HUES48 (cell line): ENCODE measurements at regions not wholly inside any gene's neighbourhood (a gene's known extent, or its start where the extent isn't known, plus 50 kb on each side); places are given as distances from the start of the nearest gene placed in this dataset.

Experiments
- H3K27ac ChIP-seq: one replicate; pipeline ENCODE4 v1.7.0; 2013; ENCODE audit warnings: low read depth, low read length, inconsistent platforms
- H3K27me3 ChIP-seq: 2 replicates; pipeline ENCODE4 v1.6.1; 2013; ENCODE audit warnings: mild to moderate bottlenecking, low read length; ENCODE audit not compliant: control insufficient read depth, insufficient read depth
- H3K36me3 ChIP-seq: 2 replicates; pipeline ENCODE4 v1.6.1; 2013; ENCODE audit warnings: low read length; ENCODE audit not compliant: control insufficient read depth, insufficient read depth
- H3K4me1 ChIP-seq: 2 replicates; pipeline ENCODE4 v1.6.1; 2013; ENCODE audit warnings: mild to moderate bottlenecking, low read length; ENCODE audit not compliant: control insufficient read depth, insufficient read depth
- H3K4me3 ChIP-seq: 2 replicates; pipeline ENCODE4 v1.5.1; 2013; ENCODE audit warnings: mild to moderate bottlenecking, low read depth, low read length
- H3K9ac ChIP-seq: 2 replicates; pipeline ENCODE4 v1.6.1; 2013; ENCODE audit warnings: mild to moderate bottlenecking, low read depth, low read length, moderate library complexity
- H3K9me3 ChIP-seq: 2 replicates; pipeline ENCODE4 v1.6.1; 2013; ENCODE audit warnings: low read length; ENCODE audit not compliant: control insufficient read depth, insufficient read depth

DNA sequence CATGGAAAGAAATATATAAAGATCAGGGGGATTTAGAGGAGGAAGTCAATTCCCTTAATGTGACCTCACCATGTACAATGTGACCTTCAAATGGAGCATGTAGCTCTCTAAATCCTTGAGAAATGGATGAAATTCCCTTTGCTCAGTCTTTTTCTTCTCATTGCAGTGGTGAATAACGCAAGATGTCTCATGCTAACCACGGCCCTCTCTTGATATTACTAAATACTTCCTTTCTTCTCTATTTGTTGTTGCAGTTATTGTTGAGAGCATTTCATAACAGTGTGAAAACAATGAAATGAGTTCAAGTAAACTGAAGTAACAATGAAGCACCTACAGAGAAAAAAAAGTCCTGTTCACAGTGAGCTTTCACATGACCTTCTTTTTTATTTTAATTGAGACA lies 55.6 kb downstream of the ZNF281 start:
- Histone ChIP-seq H3K27me3 (no peaks in the 10 kb centered on the region), H3K9me3 (no peaks in the 10 kb centered on the region), H3K4me3 (no peak overlapping the region), H3K4me1 (peaks cover 11% of the 10 kb centered on the region; the same call in 1 of the 2 replicates), H3K36me3 (no peaks in the 10 kb centered on the region), H3K27ac (no peak overlapping the region), H3K9ac (no peak overlapping the region)

GRCh38 chr1:200353232-200353631 lies 56.6 kb downstream of the ZNF281 start:
- no peak overlapping the region for H3K4me3 ChIP-seq
- no peak overlapping the region for H3K27ac ChIP-seq
- no peaks in the 10 kb centered on the region for H3K9me3 ChIP-seq
- H3K36me3 ChIP-seq, result no peaks in the 10 kb centered on the region
- H3K9ac ChIP-seq, result no peak overlapping the region
- peaks cover 11% of the 10 kb centered on the region; the same call in 1 of the 2 replicates for H3K4me1 ChIP-seq
- no peaks in the 10 kb centered on the region for H3K27me3 ChIP-seq

- Histone ChIP-seq H3K27ac (no peak overlapping the region), H3K4me3 (no peak overlapping the region), H3K36me3 (no peaks in the 10 kb centered on the region), H3K9ac (no peak overlapping the region), H3K9me3 (no peaks in the 10 kb centered on the region), H3K4me1 (peaks cover 11% of the 10 kb centered on the region; the same call in 1 of the 2 replicates), H3K27me3 (no peaks in the 10 kb centered on the region)
Measured at GRCh38 chr1:200351826-200352549, 57.8 kb downstream of the ZNF281 start.

- no peak overlapping the region for H3K27ac ChIP-seq
- H3K36me3 ChIP-seq, result no peaks in the 10 kb centered on the region
- no peaks in the 10 kb centered on the region for H3K27me3 ChIP-seq
- H3K4me1 ChIP-seq, result peaks cover 11% of the 10 kb centered on the region; the same call in 1 of the 2 replicates
- H3K9me3 ChIP-seq, result no peaks in the 10 kb centered on the region
- no peak overlapping the region for H3K9ac ChIP-seq
- no peak overlapping the region for H3K4me3 ChIP-seq
Measured at GRCh38 chr1:200351425-200351824, 58.4 kb downstream of the ZNF281 start.

DNA sequence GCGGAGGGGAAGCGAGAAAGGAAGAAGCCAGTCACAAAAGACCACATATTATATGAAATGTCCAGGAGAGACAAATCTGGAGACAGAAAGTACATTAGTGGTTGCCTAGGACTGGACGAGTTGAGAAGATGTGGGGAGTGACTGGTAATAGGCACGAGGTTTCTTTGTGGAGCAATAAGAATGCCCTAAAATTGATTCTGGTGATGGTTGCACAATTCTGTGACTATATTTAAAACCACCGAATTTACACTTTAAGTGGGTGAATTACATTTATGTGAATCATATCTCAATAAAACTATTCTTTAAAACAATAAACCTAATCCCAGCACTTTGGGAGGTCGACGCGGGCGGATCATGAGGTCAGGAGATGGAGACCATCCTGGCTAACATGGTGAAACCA lies 63.1 kb downstream of the ZNF281 start:
- H3K27me3 ChIP-seq, result no peaks in the 10 kb centered on the region
- H3K4me3 ChIP-seq, result no peak overlapping the region
- no peak overlapping the region for H3K9ac ChIP-seq
- H3K9me3 ChIP-seq, result no peaks in the 10 kb centered on the region
- H3K27ac ChIP-seq, result no peak overlapping the region
- no peaks in the 10 kb centered on the region; the same call in 1 of the 2 replicates for H3K4me1 ChIP-seq
- no peaks in the 10 kb centered on the region for H3K36me3 ChIP-seq

- H3K4me1 ChIP-seq, result peaks cover 5% of the 10 kb centered on the region; the same call in 1 of the 2 replicates
- no peak overlapping the region for H3K9ac ChIP-seq
- H3K9me3 ChIP-seq, result no peaks in the 10 kb centered on the region
- no peaks in the 10 kb centered on the region for H3K36me3 ChIP-seq
- no peak overlapping the region for H3K27ac ChIP-seq
- H3K4me3 ChIP-seq, result no peak overlapping the region
- H3K27me3 ChIP-seq, result no peaks in the 10 kb centered on the region
Measured at GRCh38 chr1:200345520-200345919, 64.3 kb downstream of the ZNF281 start.

DNA sequence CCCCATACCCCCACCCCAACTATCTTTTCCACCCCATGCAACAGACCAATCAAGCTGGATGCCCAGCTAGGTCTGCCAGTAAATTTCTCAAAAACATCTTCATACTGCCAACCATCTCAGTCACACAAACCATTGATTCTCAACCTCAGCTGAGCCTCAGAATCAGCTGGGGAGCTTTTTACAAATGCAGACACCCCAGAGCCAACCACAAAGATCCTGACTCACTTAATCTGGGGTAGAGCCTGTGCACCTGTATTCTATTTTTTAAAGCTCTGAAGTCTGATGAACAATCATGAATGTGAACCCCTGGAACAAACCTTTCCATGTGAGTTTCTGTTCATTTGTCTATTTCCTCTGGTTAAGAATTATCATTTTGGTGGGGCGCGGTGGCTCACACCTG lies 66.0 kb downstream of the ZNF281 start:
- Histone ChIP-seq H3K4me3 (no peak overlapping the region), H3K9me3 (no peaks in the 10 kb centered on the region), H3K27ac (no peak overlapping the region), H3K27me3 (no peaks in the 10 kb centered on the region), H3K4me1 (peaks cover 5% of the 10 kb centered on the region; the same call in 1 of the 2 replicates), H3K36me3 (no peaks in the 10 kb centered on the region), H3K9ac (no peak overlapping the region)

DNA sequence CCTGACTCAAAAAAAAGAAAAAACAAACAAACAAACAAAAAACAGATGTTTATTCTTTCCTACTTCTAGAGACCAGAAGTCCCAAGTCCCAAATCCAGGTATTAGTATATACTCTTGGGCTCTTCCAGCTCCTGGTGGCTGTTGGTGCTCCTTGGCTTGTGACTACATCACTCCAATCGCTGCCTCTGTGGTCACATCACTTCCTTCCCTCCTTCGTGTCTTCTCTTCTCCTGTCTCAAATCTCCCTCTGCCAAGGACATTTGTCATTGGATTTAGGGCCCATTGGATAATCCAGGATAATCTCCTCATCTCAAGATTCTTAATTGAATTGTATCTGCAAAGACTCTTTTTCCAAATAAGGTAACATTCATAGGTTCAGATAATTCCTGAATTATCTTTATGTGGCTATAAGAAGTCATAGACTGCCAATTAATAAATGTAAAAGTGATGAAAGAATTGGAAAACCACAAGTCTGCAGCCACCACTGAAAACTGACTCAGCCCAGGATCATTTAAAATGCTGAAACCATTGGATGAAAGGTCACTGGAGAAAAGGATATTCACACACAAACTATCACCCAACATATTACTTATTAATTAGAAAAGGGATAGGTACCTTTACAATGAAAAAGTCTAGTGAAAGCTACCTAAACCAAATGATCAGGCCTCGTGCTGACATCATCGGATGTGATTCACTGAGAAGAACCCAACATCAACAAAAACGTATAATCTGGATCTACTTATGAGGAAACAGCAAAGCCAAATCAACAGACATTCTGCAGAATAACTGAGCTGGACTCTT lies 67.1 kb downstream of the ZNF281 start:
- no peaks in the 10 kb centered on the region for H3K36me3 ChIP-seq
- H3K27ac ChIP-seq, result no peak overlapping the region
- no peaks in the 10 kb centered on the region for H3K9me3 ChIP-seq
- peaks cover 7% of the 10 kb centered on the region; the same call in 1 of the 2 replicates for H3K4me1 ChIP-seq
- H3K27me3 ChIP-seq, result no peaks in the 10 kb centered on the region
- H3K4me3 ChIP-seq, result no peak overlapping the region
- H3K9ac ChIP-seq, result no peak overlapping the region

DNA sequence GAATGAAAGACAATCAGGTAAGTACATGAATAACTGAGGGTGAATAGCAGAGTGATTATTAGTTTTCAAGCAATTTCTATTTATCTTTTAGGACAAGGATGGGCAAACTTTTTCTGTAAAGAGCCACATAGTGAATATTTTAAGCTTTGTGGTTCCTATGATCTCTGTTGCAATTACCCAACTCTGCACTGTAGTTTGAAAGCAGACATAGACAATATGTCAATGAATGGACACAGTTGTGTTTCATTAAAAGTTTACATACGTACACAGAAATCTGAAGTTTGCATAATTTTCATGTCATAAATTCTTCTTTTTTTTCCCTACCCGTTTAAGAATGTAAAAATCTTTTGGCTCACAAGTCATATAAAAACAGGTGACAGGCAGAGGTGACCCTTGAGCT lies 71.4 kb downstream of the ZNF281 start:
- Histone ChIP-seq H3K9me3 (no peaks in the 10 kb centered on the region), H3K4me1 (peaks cover 23% of the 10 kb centered on the region), H3K27me3 (no peaks in the 10 kb centered on the region), H3K9ac (no peak overlapping the region), H3K4me3 (no peak overlapping the region), H3K36me3 (no peaks in the 10 kb centered on the region), H3K27ac (no peak overlapping the region)

DNA sequence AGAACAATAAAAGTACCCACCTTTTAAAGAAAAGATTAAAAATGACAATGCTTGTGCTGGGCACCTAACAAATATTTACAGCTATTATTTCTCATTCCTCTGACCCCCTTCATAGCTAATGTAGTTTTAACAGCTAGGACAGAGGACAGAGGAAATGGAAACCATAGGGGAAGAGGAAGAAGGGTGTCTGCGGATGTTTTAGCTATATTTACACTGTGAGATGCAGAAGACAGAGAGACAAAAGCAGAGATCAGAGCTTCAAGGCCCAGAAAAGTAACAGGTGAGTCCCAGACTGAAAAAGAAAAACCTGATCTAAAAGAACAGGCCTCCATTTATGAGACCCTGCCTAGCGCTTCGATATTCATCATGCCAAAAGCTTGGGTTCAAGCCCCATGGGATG lies 72.0 kb downstream of the ZNF281 start:
- Histone ChIP-seq H3K9me3 (no peaks in the 10 kb centered on the region), H3K27me3 (no peaks in the 10 kb centered on the region), H3K36me3 (no peaks in the 10 kb centered on the region), H3K4me3 (no peak overlapping the region), H3K27ac (peak overlapping the region; percentile 82), H3K9ac (no peak overlapping the region), H3K4me1 (peaks cover 23% of the 10 kb centered on the region)

DNA sequence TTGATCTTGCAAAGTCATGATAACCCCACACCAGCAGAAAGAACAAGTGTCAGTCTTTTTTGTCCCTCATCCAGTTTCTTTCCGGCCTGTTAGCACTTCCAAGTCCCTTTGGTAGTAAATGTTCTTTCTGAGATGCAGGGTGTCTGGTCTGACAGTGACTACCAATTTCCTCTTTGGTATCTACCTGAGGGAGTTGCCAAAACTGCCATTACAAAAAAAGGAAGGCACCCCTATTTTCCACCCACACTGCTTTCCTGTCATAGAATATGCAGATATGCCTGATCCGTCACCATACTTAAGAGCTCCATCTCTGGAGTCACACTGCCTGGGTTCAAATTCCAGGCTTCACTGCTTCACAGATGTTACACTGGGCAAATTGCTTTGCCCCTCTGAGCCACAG lies 72.4 kb downstream of the ZNF281 start:
- no peak overlapping the region for H3K4me3 ChIP-seq
- H3K9me3 ChIP-seq, result no peaks in the 10 kb centered on the region
- peaks cover 23% of the 10 kb centered on the region for H3K4me1 ChIP-seq
- no peaks in the 10 kb centered on the region for H3K27me3 ChIP-seq
- H3K27ac ChIP-seq, result peak overlapping the region; percentile 82
- H3K36me3 ChIP-seq, result no peaks in the 10 kb centered on the region
- no peak overlapping the region for H3K9ac ChIP-seq
